Omental fat pad (tissue), 3 donors: ENCODE measurements at regions not wholly inside any gene's neighbourhood (a gene's known extent, or its start where the extent isn't known, plus 50 kb on each side); places are given as distances from the start of the nearest gene placed in this dataset.

Experiments
- ATAC-seq: fragments of 150-250 bp; one replicate; pipeline ENCODE4 v1.9.1; 2016; ENCODE audit warnings: mild to moderate bottlenecking, moderate library complexity; ENCODE audit not compliant: low FRiP score
- DNase-seq: peaks from one replicate; pipeline ENCODE4 v3.0.0-alpha.2; 2019; ENCODE audit warnings: low spot score
- TF ChIP-seq, protein P1 (sequence below), 3 donors: fragments of 450-650 bp; IDR thresholded peaks; one replicate each; pipeline ENCODE4 v1.5.1; 2016 to 2017; ENCODE audit warnings: antibody characterized with exemption in 3 of 3, mild to moderate bottlenecking in 3 of 3, moderate library complexity in 2 of 3

DNA sequence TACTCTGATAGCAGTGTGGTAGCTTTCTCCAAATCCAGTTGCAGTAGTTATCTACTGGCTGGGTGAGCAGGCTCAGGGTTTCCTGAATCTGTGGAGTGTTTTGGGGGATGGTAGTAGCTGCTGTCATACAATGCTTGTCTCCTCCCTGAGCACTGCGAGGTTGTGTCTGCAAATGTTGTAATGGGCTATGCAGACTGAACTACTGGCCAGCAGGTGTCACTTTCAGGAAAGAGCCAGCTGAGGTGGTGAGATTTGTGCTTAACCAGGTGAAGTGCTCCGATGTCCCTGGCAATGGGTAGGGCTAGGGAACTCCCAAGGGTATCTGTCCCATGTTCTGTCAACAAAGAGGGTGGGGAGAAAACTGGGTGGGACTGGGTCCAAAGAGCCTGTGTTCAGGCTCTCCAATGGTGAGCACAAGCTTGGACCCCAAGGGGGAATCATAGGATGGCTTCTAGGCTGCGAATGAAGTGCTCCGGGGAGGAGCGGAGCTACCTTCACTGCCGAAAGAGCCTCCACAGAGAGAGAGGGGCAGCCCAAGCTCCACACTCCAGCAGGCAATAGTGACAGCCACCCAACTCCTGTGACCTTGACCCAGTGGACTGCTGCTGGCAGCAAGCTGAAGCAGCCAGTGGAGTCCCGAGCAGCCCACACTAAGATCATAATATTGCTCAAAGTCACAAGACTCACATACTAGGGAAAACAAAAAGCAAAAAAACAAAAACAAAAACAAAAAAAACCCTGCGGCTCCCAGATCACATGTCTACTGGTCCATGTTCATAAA, 1324.0 kb upstream of the USP15 start:
- TF ChIP-seq, protein P1, sequence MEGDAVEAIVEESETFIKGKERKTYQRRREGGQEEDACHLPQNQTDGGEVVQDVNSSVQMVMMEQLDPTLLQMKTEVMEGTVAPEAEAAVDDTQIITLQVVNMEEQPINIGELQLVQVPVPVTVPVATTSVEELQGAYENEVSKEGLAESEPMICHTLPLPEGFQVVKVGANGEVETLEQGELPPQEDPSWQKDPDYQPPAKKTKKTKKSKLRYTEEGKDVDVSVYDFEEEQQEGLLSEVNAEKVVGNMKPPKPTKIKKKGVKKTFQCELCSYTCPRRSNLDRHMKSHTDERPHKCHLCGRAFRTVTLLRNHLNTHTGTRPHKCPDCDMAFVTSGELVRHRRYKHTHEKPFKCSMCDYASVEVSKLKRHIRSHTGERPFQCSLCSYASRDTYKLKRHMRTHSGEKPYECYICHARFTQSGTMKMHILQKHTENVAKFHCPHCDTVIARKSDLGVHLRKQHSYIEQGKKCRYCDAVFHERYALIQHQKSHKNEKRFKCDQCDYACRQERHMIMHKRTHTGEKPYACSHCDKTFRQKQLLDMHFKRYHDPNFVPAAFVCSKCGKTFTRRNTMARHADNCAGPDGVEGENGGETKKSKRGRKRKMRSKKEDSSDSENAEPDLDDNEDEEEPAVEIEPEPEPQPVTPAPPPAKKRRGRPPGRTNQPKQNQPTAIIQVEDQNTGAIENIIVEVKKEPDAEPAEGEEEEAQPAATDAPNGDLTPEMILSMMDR (IDR thresholded peaks at IDR 0.05) = no peak
- ATAC-seq = no peak
- DNase-seq = no peak

DNA sequence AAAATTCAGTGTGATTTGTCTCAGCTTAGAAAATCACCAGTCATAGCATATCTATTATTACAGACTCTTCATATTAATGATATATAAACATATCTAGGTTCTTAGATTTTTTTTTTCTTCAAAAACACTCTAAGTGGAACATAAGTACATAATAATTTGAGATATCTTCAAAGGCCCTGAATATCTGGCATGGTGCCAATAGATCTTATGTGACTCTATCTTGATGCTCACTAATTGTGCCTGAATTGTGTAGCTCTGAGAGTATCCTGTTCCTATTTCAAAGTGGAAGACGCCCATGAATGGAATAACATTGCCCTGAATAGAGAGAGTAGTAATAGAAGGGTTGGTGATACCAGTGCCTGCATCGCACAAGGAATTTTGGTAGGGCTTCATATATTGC, 1312.7 kb upstream of the USP15 start:
- TF ChIP-seq, protein P1 (IDR thresholded peaks at IDR 0.05) = no peak
- no peak for DNase-seq
- ATAC-seq = no peak

DNA sequence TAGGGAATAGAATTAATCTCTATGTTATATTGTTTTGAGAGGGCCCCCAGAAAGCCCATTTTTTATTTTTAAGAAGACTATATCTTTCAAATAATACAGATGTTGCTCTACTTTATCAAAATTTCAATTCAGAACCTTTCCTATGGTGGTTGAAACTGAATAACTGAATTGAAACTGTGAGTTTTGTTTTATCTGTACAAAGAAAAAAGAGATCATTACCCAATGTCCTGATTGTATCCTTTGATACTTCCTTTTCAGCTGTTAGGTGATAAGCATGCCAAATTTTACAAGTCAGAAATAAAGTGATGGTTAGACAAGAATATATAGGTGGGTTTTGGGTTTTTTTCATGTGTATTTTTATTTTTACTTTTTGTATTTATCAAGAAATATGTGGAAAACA, 1293.1 kb upstream of the USP15 start:
- TF ChIP-seq, protein P1 (IDR thresholded peaks at IDR 0.05) = no peak
- DNase-seq (no peak), ATAC-seq (no peak)

DNA sequence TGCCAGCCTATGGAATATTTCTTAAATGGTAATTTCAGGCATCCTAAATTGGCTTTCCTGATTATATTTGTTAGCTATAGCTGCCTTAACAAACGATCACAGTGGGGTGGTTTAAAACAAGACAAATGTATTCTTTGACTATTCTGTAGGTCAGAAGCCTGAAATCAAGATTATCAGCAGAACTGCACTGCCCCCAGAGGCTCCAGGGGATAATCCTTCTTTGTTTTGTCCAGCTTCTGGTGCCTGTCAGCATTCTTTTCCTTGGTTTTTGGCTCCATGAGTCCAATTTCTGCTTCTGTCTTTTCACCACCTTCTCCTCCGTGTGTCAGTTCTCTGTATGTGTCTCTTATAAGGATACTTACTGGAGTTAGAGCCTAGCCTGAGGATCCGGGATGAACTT, 1282.2 kb upstream of the USP15 start:
- ATAC-seq (no peak), DNase-seq (no peak)
- TF ChIP-seq, protein P1 (IDR thresholded peaks at IDR 0.05) = no peak

DNA sequence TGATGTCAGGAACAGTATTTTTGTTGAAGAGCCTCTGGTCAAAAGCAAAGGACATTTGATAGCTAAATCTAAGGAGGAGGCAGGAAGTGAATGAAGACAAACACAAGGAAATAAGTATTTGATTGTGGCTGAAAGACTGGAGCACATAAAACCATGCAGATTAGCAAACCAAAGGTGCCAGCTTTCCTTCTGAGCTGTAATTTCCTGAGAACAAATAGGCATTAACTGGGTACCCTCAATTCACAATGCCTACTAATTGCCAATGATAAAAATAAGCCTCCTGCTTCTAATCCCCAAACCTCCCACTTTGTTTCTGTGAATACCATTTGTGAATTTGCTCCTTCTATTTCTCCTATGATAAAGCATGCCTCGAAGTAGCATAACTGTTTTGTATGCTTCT, 1279.6 kb upstream of the USP15 start:
- no peak for ATAC-seq
- DNase-seq = no peak
- TF ChIP-seq, protein P1 (IDR thresholded peaks at IDR 0.05) = no peak

DNA sequence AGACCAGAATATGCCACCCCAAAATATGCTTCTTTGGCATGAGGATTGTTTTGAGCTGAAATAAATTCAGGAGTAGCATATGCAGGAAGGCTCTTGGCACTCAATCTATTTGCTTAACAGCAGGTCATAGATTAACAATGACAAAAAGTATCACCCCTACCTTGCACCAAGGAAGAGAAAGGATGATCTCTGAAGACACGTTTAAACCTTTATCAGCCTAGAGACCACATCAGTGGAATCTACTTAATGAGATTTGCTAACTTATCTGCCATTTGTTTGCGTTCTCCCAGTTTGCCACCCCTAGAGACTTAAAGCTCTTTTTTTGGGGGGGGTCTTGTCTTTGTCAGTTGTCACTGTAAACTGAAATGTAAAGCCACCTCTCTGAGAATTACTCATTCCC, 1278.7 kb upstream of the USP15 start:
- no peak for ATAC-seq

DNA sequence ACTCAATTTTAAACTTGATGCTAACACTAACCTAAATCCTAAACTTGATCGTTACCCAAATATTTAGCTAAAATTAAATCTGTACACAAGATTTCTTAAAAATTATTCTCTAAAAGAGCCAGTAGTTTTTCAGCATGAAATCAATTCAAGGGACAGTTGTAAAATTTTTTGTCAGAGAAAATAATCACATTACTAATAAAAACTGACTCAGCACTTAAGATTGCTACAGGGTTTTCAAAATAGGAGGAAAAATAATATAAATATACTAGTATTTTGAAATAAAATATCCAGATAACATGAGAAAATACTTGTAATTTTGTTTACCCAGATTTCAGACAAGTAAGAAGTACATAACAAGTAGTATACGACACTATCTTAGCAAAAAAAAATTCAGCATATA, 1268.1 kb upstream of the USP15 start:
- no peak for ATAC-seq
- no peak for DNase-seq
- TF ChIP-seq, protein P1 (IDR thresholded peaks at IDR 0.05) = no peak

More for the DNA sequence above, 1278.7 kb upstream of the USP15 start:
- TF ChIP-seq, protein P1 (IDR thresholded peaks at IDR 0.05) = no peak
- no peak for DNase-seq
